ENCODE measurements at regions not wholly inside any gene's neighbourhood (a gene's known extent, or its start where the extent isn't known, plus 50 kb on each side); places are given as distances from the start of the nearest gene placed in this dataset.

GRCh38 chr6:94733066-94733465, 844.3 kb upstream of the MANEA start:
- intact Hi-C loops (cut with DNase I; ENCODE audit: low total_unique reads): no loop called here
- Histone ChIP-seq H3K36me3 (no peaks in the 10 kb centered on the region), H3K9me3 (peaks cover 0 to 14% (median 5%) of the 10 kb centered on the region in 8 donors), H3K27me3 (replicated peaks in 1 of 7) (no peaks in the 10 kb centered on the region), H3K4me1 (no peaks in the 10 kb centered on the region), H3K27ac (no peak overlapping the region), H3K4me3 (no peak overlapping the region)
- TF ChIP-seq POLR2A (IDR thresholded peaks at IDR 0.05) (no peak), POLR2AphosphoS5 (IDR thresholded peaks at IDR 0.05) (no peak), CTCF (IDR thresholded peaks at IDR 0.05 in 8 of 11, conservative IDR thresholded peaks at IDR 0.05 in 3 of 11) (no peak)
- DNase-seq: no peak
- 88 to 91% (median 89%) methylated on average over 7 of the region's 7 CpGs for WGBS, 5 donors

GRCh38 chr6:94727710-94728109, 849.6 kb upstream of the MANEA start:
- Histone ChIP-seq H3K9me3 (peaks cover 0 to 35% (median 19%) of the 10 kb centered on the region in 8 donors), H3K4me1 (no peaks in the 10 kb centered on the region), H3K36me3 (no peaks in the 10 kb centered on the region), H3K4me3 (no peak overlapping the region), H3K27me3 (replicated peaks in 1 of 7) (no peaks in the 10 kb centered on the region), H3K27ac (no peak overlapping the region)
- TF ChIP-seq POLR2AphosphoS5 (IDR thresholded peaks at IDR 0.05) (no peak), CTCF (IDR thresholded peaks at IDR 0.05 in 8 of 11, conservative IDR thresholded peaks at IDR 0.05 in 3 of 11) (no peak), POLR2A (IDR thresholded peaks at IDR 0.05) (no peak)
- no peak for DNase-seq
- intact Hi-C loops (cut with DNase I; ENCODE audit: low total_unique reads): no loop called here

- WGBS, 5 donors: 55 to 84% (median 65%) methylated on average over 2 of the region's 2 CpGs
Measured at GRCh38 chr6:94721459-94721858, 855.9 kb upstream of the MANEA start.

GRCh38 chr6:94713446-94713845, 863.9 kb upstream of the MANEA start:
- no peak for DNase-seq
- intact Hi-C loops (cut with DNase I; ENCODE audit: low total_unique reads): no loop called here
- no peaks in the 10 kb centered on the region for H3K27me3 ChIP-seq (replicated peaks in 1 of 7)
- no peak overlapping the region for H3K4me3 ChIP-seq
- TF ChIP-seq POLR2A (IDR thresholded peaks at IDR 0.05) (no peak), CTCF (IDR thresholded peaks at IDR 0.05 in 8 of 11, conservative IDR thresholded peaks at IDR 0.05 in 3 of 11) (no peak), POLR2AphosphoS5 (IDR thresholded peaks at IDR 0.05) (no peak)
- H3K9me3 ChIP-seq: no peaks in the 10 kb centered on the region
- no peaks in the 10 kb centered on the region for H3K4me1 ChIP-seq
- H3K36me3 ChIP-seq: no peaks in the 10 kb centered on the region
- no peak overlapping the region for H3K27ac ChIP-seq
- 64 to 85% (median 78%) methylated on average over 1 of the region's 1 CpG for WGBS, 5 donors

More at GRCh38 chr6:94721459-94721858, 855.9 kb upstream of the MANEA start:
- Histone ChIP-seq H3K4me1 (no peaks in the 10 kb centered on the region), H3K27ac (no peak overlapping the region), H3K27me3 (replicated peaks in 1 of 7) (no peaks in the 10 kb centered on the region), H3K9me3 (peaks cover 0 to 18% (median 6%) of the 10 kb centered on the region in 8 donors), H3K36me3 (no peaks in the 10 kb centered on the region), H3K4me3 (no peak overlapping the region)
- DNase-seq: no peak
- no peak for TF ChIP-seq POLR2A (IDR thresholded peaks at IDR 0.05)
- TF ChIP-seq CTCF (IDR thresholded peaks at IDR 0.05 in 8 of 11, conservative IDR thresholded peaks at IDR 0.05 in 3 of 11): no peak
- no peak for TF ChIP-seq POLR2AphosphoS5 (IDR thresholded peaks at IDR 0.05)
- intact Hi-C loops (cut with DNase I; ENCODE audit: low total_unique reads): no loop called here
